Stomach (tissue), 4 donors: ENCODE measurements at regions not wholly inside any gene's neighbourhood (a gene's known extent, or its start where the extent isn't known, plus 50 kb on each side); places are given as distances from the start of the nearest gene placed in this dataset.

Experiments
- CTCF ChIP-seq, 7 experiments: fragments of 450-650 bp in 4 of 7; fragments of 200-600 bp in 3 of 7; sonication (generic) in 3 of 7; IDR thresholded peaks; one replicate each; pipeline ENCODE4 v1.5.1; 2016 to 2019; ENCODE audit warnings: antibody characterized with exemption in 7 of 7, control low read depth in 2 of 7, mild to moderate bottlenecking in 1 of 7
- POLR2A ChIP-seq, 4 donors: fragments of 450-650 bp; IDR thresholded peaks; one replicate each; pipeline ENCODE4 v1.6.1; 2016; ENCODE audit warnings: antibody characterized with exemption in 4 of 4, control low read depth in 2 of 4, mild to moderate bottlenecking in 1 of 4, moderate library complexity in 1 of 4

DNA sequence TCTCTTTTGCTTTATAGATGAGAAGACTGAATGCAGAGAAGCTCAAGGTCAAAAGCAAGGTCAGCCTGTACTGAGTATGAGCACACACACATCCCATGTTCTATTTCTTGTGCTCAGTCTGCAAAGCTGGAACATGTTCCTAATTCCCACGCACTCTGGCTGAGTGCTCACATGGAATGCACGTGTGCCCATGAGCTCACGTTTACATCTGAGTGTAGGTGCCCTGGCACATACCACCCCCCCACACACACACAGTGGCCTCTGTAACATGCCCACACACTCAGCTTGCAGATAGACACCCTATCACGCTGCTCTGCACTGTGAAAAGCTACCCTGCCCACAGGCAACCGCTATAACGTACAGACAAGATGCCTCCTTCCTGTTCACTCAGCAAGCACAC, 700.1 kb downstream of the MED13L start:
- TF ChIP-seq CTCF (IDR thresholded peaks at IDR 0.05) (no peak), POLR2A (IDR thresholded peaks at IDR 0.05) (no peak)
